ENCODE measurements at regions not wholly inside any gene's neighbourhood (a gene's known extent, or its start where the extent isn't known, plus 50 kb on each side); places are given as distances from the start of the nearest gene placed in this dataset.

DNA sequence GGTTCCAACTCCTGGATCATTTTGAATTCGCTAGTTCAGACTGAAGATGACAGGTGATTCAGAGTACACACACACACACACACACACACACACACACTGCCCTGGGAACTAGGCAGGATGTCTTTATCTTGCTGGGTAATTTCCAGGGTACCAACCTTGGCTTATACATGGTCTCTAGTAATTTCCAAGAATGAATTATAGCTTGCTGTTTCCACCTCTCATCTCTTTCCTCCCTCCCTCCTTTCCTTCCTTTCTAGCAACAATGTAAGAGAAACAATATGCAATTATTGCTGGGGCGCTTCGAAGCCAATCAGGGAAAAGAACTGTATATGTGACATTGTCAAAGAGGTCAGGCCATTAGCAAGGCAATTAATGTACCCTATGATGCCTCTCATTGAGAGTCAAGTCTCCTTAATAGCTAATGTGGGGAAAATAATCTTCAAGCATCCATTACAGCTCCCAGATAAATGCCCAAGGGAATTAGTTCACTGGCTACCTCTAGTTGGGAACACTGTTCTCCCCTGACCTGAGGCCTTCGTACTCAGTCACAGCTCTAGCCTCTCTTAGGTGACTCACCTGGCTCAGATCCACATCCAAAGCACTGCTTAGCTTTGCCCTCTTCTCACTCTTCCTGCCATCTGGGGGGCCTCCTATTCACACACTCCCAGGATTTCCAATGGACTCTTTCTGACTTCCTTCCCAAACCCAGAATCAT lies 311.5 kb downstream of the PPP1R2C start:
- H3K27me3 ChIP-seq, result no peaks in the 10 kb centered on the region
- H3K27ac Mint-ChIP-seq, result no peak overlapping the region
- H3K4me1 Mint-ChIP-seq, result no peaks in the 10 kb centered on the region
- no peak overlapping the region for H3K4me2 ChIP-seq
- no peak overlapping the region for H2AFZ ChIP-seq (replicated peaks)
- H3K9ac ChIP-seq, result no peak overlapping the region
- H3K36me3 Mint-ChIP-seq, result no peaks in the 10 kb centered on the region
- H3K4me1 ChIP-seq, result no peaks in the 10 kb centered on the region
- H3K79me2 ChIP-seq (ENCODE audit: low read depth), result no peaks in the 10 kb centered on the region
- TF ChIP-seq, protein P1, sequence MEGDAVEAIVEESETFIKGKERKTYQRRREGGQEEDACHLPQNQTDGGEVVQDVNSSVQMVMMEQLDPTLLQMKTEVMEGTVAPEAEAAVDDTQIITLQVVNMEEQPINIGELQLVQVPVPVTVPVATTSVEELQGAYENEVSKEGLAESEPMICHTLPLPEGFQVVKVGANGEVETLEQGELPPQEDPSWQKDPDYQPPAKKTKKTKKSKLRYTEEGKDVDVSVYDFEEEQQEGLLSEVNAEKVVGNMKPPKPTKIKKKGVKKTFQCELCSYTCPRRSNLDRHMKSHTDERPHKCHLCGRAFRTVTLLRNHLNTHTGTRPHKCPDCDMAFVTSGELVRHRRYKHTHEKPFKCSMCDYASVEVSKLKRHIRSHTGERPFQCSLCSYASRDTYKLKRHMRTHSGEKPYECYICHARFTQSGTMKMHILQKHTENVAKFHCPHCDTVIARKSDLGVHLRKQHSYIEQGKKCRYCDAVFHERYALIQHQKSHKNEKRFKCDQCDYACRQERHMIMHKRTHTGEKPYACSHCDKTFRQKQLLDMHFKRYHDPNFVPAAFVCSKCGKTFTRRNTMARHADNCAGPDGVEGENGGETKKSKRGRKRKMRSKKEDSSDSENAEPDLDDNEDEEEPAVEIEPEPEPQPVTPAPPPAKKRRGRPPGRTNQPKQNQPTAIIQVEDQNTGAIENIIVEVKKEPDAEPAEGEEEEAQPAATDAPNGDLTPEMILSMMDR (IDR thresholded peaks at IDR 0.05), result no peak
- TF ChIP-seq EZH2phosphoT487 (IDR thresholded peaks at IDR 0.05), result no peak
- no peak for DNase-seq (ENCODE audit: low spot score)
- H3K27me3 Mint-ChIP-seq (ENCODE audit: insufficient read depth, low read depth), result no peaks in the 10 kb centered on the region
- no peaks in the 10 kb centered on the region for H3K9me3 ChIP-seq (ENCODE audit: low read depth)
- H3K4me3 Mint-ChIP-seq, result no peak overlapping the region
- no peaks in the 10 kb centered on the region for H3K9me3 Mint-ChIP-seq
- no peaks in the 10 kb centered on the region for H4K20me1 ChIP-seq (ENCODE audit: low read depth)
- H3K4me3 ChIP-seq, result no peak overlapping the region
- no peak overlapping the region for H3K27ac ChIP-seq
- H3F3A ChIP-seq (ENCODE audit: low read depth), result no peaks in the 10 kb centered on the region
- no peaks in the 10 kb centered on the region for H3K36me3 ChIP-seq

DNA sequence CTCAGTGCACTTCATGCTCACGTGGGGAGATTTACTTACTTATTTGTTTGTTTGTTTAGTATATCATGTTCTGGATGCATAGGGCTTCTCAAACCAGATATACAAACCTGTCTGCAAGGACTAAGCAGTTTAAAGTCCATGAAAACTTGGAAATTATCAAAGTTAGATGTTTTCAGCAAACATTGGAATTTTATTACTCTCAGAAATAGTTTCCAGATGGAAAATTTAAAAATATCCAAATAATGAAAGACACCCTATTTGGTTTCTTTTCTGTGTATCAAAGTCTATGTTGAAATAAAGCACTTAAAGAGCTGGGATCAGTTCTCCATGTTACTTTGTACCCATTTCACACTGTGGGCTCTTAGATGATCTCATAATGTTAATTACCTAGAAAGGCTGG lies 312.1 kb downstream of the PPP1R2C start:
- Histone ChIP-seq H3K4me1 (peaks cover under 1% of the 10 kb centered on the region), H3K4me3 (no peak overlapping the region), H3K27ac (no peak overlapping the region), H3K27me3 (no peaks in the 10 kb centered on the region), H3K79me2 (ENCODE audit: low read depth) (no peaks in the 10 kb centered on the region), H4K20me1 (ENCODE audit: low read depth) (no peaks in the 10 kb centered on the region), H2AFZ (replicated peaks) (no peak overlapping the region), H3K9ac (no peak overlapping the region), H3K36me3 (no peaks in the 10 kb centered on the region), H3F3A (ENCODE audit: low read depth) (no peaks in the 10 kb centered on the region), H3K9me3 (ENCODE audit: low read depth) (no peaks in the 10 kb centered on the region), H3K4me2 (no peak overlapping the region)
- Mint-ChIP-seq H3K27ac (no peak overlapping the region), H3K4me1 (no peaks in the 10 kb centered on the region), H3K36me3 (no peaks in the 10 kb centered on the region), H3K27me3 (ENCODE audit: insufficient read depth, low read depth) (no peaks in the 10 kb centered on the region), H3K4me3 (no peak overlapping the region), H3K9me3 (no peaks in the 10 kb centered on the region)
- TF ChIP-seq EZH2phosphoT487 (IDR thresholded peaks at IDR 0.05), result no peak
- TF ChIP-seq, protein P1 (IDR thresholded peaks at IDR 0.05), result no peak
- no peak for TF ChIP-seq EZH2 (IDR thresholded peaks at IDR 0.05)
- DNase-seq (ENCODE audit: low spot score), result no peak

DNA sequence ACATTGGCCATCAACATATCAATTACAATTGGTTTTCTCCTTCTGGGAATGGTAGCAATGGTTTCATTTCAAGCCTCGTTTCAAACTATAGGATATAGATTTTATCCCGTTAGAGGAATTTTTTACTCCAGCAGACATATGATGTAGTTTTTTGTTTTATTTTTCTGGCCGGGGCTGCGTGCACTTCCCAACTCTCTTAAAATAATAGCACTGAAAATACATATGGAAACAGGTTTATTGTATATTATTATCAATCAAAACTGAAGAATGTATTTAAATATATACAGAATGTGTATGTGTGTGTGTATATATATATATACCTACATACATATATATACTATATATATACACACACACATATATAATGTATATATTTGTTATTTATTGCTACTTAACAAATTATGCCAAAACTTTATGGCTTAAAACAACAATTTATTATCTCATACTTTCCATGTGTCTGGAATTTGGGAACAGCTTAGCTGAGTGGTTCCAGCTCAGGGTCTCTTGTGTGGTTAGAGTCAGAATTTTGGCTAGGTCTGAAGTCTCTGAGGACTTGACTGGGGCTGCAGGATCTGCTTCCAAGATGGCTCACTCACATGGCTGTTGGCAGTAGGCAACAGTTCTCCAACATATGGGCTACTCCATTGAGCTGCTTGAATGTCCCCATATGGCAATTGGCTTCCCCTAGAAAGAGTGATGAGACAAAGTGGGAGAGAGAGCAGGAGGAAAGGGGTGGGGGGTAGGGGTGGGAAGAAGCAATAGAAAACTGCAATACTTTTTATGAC lies 314.1 kb downstream of the PPP1R2C start:
- Mint-ChIP-seq H3K27ac (no peak overlapping the region), H3K27me3 (ENCODE audit: insufficient read depth, low read depth) (no peaks in the 10 kb centered on the region)

More for the DNA sequence above, 314.1 kb downstream of the PPP1R2C start:
- TF ChIP-seq EZH2phosphoT487 (IDR thresholded peaks at IDR 0.05) (no peak), EZH2 (IDR thresholded peaks at IDR 0.05) (no peak)
- TF ChIP-seq, protein P1 (IDR thresholded peaks at IDR 0.05), result no peak
- H3K9me3 Mint-ChIP-seq, result no peaks in the 10 kb centered on the region
- H3K27ac ChIP-seq, result no peak overlapping the region
- DNase-seq (ENCODE audit: low spot score), result no peak
- H3K36me3 ChIP-seq, result no peaks in the 10 kb centered on the region
- H3K4me3 ChIP-seq, result no peak overlapping the region
- peaks cover 7% of the 10 kb centered on the region for H3K4me1 ChIP-seq
- no peak overlapping the region for H3K4me2 ChIP-seq
- H3K4me1 Mint-ChIP-seq, result no peaks in the 10 kb centered on the region
- H3K9me3 ChIP-seq (ENCODE audit: low read depth), result no peaks in the 10 kb centered on the region
- no peak overlapping the region for H3K9ac ChIP-seq
- H3K36me3 Mint-ChIP-seq, result no peaks in the 10 kb centered on the region
- no peaks in the 10 kb centered on the region for H3K27me3 ChIP-seq
- no peak overlapping the region for H3K4me3 Mint-ChIP-seq
- no peak overlapping the region for H2AFZ ChIP-seq (replicated peaks)
- H3F3A ChIP-seq (ENCODE audit: low read depth), result no peaks in the 10 kb centered on the region
- no peaks in the 10 kb centered on the region for H4K20me1 ChIP-seq (ENCODE audit: low read depth)
- no peaks in the 10 kb centered on the region for H3K79me2 ChIP-seq (ENCODE audit: low read depth)
